NCI-H2227 treated with DMSO at 0.1 percent for 48 hours (cell line): ENCODE measurements at regions not wholly inside any gene's neighbourhood (a gene's known extent, or its start where the extent isn't known, plus 50 kb on each side); places are given as distances from the start of the nearest gene placed in this dataset.
"Not testable (repeated sequence)": the region's sequence is repeated elsewhere in the genome, so short reads cannot be mapped to it uniquely, and the experiment has no call there.

Source experiments
- DNase-seq: peaks from one replicate; lab custom pipeline; 2025; lab: John Stamatoyannopoulos, UW

DNA sequence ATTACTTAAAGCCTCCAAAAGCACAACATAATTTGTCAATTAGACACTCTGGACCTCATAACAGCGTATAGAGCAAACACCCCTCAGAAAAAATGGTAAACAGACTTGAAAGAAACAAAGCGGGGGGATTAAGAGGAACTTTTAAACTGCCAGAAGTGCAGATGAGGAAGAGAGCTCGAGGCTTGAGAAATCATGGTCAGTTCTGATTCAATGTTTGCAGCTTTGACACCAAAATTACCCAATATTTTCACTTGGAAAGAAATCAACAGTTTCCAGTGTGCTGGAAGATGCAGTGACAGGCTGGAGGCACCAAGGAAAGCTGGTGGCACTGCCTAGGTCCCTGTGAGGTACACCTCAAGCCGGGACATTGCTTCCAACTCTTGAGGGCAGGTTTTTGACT is 180.9 kb upstream of the TOX3 start:
- DNase-seq, result no peak

DNA sequence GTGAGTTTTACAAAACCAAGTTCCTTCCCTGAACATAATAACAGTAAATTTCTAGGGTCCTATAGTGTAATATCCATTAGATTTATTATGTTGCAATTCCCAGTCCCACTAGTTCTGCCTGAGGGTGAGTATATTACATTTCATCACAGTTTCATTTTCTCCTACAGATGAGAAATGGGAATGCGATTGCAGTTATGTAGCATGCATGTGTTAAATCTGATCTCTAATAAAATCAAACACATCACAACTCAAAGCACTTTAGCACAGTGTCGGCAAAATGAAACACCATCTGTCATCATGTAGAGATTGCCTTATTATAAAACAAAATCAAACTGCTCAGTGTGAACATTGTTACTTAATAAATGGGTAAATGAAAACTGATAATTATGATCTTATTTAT is 180.5 kb upstream of the TOX3 start:
- no peak for DNase-seq

DNA sequence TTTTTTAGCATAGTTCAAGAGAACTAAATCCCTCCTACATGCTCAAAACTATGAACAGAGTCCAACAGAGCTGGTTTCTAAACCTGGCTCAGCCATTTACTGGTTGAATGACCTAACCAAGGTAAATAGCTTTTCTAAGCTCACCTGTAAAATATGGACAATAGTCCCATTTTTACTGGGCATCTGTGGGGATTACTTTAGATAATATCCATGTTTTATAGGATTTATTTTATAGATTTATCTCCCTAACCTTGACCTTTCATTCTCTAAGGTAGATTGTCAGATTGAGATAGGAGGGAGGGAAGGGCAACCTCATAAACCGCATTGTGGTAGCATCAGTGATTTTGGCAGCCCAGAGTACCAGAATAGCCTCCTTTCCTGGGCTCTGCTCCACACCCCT is 178.5 kb upstream of the TOX3 start:
- no peak for DNase-seq

DNA sequence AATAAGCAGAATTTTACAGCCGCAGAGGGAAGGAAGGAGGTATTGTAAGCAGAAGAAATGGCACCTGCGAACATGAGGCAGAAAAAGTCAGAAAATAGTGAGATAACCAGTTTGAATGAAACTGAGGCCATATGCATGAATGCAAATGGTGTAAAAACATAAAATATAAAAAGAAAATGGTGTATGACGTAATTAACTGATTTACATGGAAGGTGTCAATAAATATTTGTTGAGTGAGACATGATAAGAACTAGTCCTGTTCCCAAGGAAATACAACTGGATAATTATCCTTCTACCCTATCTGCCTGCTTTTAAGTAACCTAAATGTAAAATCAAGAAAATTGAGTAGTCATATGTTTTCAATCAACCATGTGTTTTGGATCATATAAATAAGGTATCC is 178.1 kb upstream of the TOX3 start:
- no peak for DNase-seq

DNA sequence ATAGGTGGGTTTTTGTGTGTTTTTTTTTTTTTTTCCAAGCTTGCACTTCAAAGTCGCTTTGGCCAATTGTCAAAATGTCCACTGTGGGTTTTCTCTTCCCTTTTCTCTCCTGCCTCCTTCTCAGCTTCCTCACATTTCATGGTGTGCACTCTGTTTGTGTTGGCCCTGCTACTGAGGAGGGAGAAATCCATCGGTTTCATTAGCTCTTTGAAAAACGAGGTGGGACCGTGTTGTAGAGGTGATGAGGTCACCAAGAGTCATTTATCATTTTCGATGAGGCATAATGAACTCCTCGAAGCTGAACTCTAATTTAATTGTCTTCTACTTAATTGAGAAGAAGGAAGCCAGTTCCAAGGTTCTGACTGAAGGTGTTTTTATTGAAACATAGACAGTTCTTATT is 174.4 kb upstream of the TOX3 start:
- no peak for DNase-seq

DNA sequence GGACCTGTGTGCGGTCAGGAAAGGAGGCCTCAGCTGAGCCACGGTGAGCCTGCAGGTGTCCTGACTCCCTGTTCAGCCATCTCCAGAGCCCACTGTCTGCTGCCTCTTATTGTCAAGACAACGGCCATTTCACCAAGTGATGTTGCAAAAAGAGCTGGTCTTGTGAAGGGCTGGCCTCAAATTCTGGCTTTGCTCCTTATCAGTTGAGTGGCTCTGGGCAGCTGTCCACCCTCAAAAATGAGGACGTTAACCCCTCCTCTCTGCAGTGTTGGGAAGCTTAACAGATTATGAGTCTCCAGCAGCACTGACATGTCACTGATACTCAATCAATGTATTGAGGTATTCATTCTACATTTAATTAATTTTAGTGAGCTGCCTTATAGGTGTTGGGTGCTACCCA is 171.1 kb upstream of the TOX3 start:
- DNase-seq, result no peak

DNA sequence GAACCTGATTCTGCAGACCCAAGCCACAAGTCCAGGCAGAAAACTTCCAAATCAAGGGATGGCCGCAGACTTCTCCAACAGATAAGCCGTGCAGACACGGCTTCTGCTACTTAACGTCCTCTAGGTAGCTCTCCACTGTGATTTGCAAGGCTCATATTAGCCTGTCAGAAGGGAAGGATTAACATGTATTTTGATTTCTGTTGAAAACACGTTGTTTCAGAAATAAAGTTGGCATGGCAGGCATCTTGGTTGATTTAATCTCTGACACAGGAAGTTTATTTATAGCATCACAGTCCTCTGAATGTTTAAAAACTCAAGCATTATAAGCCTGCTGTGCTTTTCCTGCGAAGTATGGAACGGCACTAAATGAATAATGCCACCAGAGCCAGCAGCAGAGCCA is 166.8 kb upstream of the TOX3 start:
- DNase-seq, result no peak

DNA sequence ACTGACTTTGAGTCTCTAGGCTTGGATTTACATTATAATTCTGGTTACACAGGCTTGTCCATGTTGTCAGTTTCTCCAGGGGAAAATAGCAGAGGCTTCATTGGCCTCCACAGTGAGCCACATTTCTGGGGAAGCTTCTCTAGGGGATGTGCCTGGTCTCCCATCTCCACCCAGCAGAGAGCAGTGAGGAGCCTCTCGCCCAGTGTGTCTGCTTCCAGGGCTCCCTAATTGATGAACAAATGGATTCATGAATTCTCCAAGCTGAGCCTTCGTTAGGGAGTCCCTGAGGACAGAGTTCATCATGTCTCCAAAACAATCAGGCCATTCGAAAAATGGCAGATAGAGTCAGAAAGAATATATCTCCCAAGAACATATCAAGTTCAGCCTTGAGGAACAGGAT is 162.4 kb upstream of the TOX3 start:
- DNase-seq, result no peak

DNA sequence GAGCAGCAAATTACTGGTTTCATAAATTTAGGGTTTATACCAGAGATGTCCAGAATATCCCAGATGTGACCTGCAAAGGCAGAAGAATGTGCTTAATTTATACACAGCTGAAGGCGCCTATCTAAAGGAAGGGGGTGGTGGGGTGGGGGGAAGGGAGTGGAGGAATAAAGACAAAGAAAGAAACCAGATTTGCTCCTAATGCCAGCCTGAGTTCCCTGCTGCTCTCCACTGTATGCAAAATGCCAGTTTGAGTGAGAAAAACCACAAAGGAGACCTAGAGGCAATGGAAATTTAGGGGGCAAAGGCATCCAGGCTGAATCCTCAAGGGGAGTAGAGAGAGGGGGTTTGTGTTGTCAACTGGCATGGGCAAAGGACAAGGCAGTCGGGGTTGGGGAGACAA is 161.5 kb upstream of the TOX3 start:
- no peak for DNase-seq

DNA sequence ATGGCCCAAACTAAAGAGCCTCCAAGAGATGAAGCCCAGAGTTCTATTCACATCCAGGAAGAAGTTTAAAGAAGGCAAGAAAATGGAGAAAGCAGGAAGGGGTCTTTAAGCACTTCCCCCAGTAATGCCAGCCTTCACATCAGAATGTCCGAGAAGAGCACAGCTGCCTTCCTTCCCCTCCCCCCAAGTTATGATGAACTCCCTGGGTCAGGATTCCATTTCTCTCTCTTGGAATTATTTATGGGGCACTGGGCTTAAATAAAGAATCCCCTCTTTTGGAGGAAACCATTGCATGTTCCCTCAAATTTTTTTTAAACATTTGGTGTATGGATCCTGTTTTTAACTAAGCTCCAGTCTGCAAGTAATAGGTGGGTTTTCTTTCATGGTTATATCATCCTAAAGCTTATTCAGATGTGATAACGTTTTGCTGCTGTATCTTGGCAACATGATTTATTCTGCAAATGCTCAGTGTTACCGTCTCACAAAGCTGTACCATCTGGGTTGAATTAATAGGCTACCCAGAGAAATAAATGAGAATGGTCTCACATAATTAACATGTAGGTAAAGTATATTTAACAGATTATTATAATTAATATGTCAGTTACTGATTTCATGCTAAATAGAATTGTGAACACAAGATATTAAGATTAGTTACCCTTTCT is 160.9 kb upstream of the TOX3 start:
- DNase-seq, result no peak

DNA sequence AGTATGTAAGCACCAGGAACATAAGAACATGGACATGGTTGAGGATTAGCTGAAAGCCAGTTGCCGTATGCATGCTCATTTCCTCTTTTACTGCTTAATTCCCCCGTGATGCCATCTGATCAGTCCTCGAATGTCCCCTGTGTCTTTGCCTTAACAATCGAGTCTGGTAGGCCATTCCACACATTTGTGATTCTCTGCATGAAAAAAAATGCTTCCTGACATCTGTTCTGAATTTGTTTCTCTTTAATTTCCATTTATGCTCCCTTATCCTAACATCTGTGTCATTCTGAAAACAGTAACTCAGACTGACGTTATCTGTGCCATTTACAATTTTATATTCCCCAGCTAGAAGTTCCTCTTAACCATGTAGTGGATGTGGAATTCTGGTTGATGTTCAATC is 158.2 kb upstream of the TOX3 start:
- DNase-seq, result no peak

DNA sequence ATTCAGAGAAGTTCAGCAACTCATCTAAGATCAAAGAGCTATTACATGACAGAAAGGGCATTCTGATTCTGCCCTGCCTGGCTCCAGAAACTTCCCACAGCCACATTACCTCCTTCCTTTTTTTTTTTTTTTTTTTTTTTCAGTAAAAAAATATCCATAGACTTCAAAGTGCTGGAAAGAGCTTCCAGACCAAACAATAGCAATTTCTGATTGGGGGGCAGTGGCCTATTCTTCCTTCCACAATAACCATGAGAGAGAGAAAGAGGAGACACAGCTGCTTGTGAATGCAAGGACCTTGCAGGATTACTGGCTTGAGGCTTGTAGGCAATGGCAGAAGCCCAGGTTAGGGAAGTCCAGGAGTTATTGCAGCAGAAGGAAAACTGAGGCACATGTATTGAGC is 151.0 kb upstream of the TOX3 start:
- no peak for DNase-seq

DNA sequence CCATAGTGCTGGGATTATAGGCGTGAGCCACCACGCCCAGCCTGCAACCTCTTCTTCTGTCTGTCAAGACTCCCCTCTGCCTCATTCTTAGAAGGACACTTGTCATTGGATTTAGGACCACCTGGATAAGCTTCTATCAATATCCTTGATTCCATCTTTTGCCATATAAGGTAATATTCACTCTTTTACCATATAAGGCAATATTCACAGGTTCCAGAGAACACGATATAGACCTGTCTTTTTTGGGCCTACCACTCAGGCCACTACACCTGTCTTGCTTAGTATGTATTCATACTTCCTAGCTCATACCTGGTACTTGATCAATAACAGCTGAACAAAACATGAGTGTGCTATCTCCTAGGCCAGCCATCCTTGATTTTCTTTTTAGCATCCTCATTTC is 149.2 kb upstream of the TOX3 start:
- no peak for DNase-seq

DNA sequence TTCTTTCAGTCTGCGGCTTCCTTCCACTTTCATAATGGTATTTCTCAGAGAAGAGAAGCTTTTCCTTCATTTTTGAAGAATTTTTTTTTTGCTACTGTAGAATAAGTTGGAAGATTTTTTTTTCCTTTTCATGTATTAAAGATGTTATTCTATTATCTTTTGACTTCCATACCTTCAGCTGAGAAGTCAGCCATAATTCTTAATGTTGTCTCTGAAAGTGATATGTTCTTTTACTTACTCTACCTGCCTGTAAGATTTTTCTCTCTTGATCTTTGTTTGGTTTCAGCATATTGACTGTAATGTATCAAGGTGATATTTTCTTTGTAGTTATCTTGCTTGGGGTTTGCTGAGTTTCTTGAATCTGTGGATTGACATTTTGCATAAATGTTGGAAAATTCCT is 143.5 kb upstream of the TOX3 start:
- no peak for DNase-seq

DNA sequence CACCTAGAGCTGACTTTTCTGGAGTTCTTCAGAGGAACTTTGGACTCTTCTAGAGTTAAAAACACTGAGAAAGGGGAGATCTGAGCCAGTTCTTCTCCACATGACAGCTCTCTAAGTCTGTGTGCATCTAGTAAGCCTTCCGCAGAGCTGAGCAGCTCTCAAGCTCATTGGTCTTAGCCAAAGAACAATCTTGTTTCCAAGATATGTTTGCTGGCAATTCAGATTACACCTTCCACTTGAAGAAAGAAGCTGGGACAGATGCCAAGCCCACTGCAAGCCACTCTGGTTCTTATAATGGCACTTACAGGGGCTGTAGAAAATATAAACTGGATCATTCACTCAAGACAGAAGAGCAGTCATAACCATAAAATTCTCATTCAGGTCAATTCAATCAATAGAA is 134.1 kb upstream of the TOX3 start:
- DNase-seq, result no peak

DNA sequence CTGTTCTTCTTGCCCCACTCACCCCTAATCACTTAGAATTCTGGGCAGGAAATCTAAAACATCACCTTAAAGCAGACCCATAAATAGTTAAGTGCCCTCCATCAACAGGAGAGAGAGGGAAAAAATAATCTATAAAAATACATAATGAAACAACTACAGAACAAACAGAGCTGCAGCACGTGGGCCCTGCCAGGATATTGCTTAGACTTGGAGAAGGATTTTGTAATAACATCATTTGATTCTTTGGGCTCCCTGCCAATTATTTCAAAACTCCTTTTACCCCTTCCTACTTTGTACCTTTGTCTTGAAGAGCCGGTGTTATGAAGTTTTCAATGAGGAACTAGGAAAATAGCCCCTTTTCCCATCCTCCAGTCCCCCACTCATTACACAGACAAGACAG is 130.6 kb upstream of the TOX3 start:
- DNase-seq, result no peak

DNA sequence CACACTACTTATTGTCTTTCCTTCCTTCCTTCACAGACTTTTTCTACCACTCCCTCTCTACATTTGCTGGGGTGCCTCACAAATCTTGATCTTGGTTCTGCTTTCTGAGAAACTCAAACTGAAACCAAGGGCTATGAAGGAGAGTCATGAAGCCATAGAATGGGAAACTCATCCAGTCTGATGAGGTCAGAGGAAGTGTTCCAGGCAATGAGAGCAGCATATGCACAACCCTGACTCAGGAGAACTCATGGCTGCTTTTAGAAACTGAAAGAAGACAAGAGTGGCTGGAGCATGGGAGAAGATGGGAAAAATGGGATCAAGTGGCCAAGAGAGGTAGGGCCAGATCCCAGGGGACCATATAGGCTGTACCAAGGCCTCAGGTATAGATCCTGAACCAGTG is 130.0 kb upstream of the TOX3 start:
- DNase-seq, result no peak

DNA sequence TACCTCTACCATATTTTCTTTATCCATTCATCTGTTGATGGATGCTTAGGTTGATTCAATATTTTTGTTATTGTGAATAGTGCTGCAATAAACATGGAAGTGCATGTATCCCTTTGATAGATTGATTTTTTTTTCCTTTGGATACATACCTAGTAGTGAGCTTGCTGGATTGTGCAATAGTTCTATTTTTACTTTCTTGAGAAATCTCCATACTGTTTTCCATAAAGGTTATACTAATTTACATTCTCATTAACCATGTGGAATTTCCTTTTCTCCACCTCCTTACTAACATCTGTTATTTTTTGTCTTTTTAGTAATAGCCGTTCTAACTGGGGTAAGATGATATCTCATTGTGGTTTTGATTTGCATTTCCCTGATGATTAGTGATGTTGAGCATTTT is 124.6 kb upstream of the TOX3 start:
- no peak for DNase-seq

DNA sequence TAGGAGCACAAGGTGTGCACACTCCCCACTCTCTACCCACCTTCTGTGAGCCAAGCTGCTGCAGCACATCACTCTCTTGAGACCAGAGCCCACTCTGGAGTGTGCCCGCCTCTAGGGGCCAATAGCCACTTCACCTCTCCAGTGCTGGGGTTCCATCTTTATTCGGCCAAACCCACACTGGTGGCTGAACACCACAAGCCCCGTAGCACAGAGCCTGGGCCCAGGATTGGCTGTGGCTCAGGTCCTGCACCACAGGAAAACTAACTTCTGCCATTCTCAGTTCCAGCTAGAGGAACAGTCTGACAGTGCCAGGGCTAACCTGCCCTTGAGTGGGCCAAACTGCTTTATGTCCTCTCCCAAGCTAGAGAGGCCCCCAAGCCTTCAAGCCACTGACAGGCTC is 111.0 kb upstream of the TOX3 start:
- DNase-seq, result no peak

DNA sequence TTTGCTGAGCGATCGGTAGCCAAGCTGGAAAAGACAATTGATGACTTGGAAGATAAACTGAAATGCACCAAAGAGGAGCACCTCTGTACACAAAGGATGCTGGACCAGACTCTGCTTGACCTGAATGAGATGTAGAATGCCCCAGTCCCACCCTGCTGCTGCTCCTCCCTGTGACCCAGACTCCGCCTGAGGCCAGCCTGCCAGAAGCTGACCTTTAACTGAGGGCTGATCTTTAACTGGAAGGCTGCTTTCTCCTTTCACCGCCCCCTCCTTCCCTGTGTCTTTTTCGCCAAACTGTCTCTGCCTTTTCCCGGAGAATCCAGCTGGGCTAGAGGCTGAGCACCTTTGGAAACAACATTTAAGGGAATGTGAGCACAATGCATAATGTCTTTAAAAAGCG is 109.0 kb upstream of the TOX3 start:
- not testable (repeated sequence) for DNase-seq

DNA sequence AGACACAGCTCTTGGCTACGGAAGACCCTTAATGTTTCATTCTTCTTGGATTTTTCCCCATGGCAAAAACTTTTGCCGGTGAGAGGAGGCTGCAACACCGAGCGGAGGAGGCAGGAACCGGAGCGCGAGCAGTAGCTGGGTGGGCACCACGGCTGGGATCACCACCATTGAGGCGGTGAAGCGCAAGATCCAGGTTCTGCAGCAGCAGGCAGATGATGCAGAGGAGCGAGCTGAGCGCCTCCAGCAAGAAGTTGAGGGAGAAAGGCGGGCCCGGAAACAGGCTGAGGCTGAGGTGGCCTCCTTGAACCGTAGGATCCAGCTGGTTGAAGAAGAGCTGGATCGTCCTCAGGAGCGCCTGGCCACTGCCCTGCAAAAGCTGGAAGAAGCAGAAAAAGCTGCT is 108.2 kb upstream of the TOX3 start:
- DNase-seq, result not testable (repeated sequence)

DNA sequence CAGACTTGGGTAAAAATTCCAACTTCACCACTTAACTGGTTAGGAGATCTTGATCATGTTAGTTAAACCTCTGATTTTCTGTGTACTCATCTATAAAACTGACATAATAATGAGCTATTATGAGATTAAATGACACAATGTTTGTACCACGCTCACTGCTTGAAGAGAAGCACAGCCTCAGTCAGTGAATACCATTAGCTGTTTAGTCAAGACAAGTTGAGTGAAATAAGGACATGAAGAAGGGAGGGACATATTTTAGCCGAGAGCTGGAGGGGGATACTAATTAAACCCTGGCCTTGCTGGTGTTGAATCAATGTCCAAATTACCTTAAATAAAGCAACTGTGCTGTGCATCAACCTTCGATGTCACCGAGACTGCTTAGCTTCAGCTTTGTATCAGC is 105.1 kb upstream of the TOX3 start:
- no peak for DNase-seq

DNA sequence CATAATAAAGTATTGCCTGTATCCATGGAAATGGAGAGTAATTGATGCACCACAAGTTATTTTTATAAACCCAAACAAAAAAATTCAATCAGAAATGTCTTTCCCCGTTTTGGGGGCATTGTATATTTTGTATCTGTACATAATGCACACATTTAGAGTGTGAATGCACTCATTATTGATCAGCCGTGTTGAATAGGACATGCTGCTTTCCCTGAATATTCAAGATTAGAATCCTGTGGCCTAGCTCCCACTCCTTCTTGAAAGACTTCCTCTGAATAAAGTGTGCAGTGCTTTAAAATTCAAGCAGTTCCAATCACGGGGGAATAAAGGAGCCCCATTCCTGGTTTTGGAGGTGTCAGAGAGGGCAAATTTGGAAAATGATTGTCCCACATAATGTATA is 103.8 kb upstream of the TOX3 start:
- no peak for DNase-seq

DNA sequence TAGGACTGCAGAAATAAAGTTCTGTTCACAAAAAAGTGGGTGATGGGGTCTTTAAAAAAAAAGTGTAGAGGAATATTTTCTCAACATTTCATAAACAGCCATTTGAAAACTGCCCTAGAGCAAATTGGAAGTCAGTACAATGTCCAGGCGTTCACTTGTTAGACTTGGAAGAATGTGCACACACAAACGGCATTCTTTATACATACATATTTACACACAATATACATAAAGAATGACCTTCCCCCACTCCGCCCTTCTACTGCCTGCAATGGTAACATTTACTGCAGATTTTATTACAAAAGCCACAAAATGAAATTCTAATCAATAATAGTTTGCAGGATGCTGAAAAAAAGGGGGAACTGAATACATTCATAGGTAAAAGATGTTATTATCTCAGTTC is 103.4 kb upstream of the TOX3 start:
- DNase-seq, result no peak

DNA sequence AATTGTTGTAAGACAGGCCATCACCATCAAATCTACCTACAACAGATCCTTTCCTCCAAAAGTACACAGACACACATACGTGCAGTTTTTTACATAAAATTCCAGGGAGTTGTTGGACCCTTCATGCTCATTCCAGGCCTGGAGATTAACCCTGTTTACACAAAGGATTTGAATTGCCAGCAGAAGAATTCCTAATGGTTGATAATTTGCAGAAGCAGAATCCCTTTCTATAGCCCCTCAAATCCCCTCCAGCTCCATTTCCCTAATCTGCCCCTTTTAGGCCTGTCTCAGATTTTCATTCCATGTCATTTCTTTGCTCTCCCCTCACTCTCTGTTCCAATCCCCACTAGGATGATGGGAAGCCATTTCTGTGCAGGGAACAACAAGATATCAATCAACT is 102.9 kb upstream of the TOX3 start:
- DNase-seq, result no peak
